SJSA1 (cell line): ENCODE measurements at regions not wholly inside any gene's neighbourhood (a gene's known extent, or its start where the extent isn't known, plus 50 kb on each side); places are given as distances from the start of the nearest gene placed in this dataset.

Source experiments
- DNase-seq, 2 experiments: peaks; one replicate each; pipeline ENCODE4 v3.0.0-alpha.2; 2015 to 2020; ENCODE audit warnings: low spot score in 2 of 2, low read depth in 1 of 2
- H3K27ac ChIP-seq: fragments of 250-450 bp; sonication (Bioruptor Pico); 2 replicates; pipeline ENCODE4 v1.5.1; 2020; ENCODE audit warnings: mild to moderate bottlenecking, moderate library complexity
- H3K27me3 ChIP-seq: fragments of 250-450 bp; sonication (Bioruptor Pico); replicated peaks from 2 replicates; pipeline ENCODE4 v1.5.1; 2020; ENCODE audit warnings: mild to moderate bottlenecking, moderate library complexity
- H3K36me3 ChIP-seq: fragments of 250-450 bp; sonication (Bioruptor Pico); 2 replicates; pipeline ENCODE4 v1.5.1; 2020; ENCODE audit warnings: mild to moderate bottlenecking
- H3K4me1 ChIP-seq: fragments of 250-450 bp; sonication (Bioruptor Pico); replicated peaks from 2 replicates; pipeline ENCODE4 v1.6.1; 2021; ENCODE audit warnings: mild to moderate bottlenecking
- H3K4me3 ChIP-seq: fragments of 250-450 bp; sonication (Bioruptor Pico); 2 replicates; pipeline ENCODE4 v1.5.1; 2020; ENCODE audit warnings: mild to moderate bottlenecking
- H3K9me3 ChIP-seq: fragments of 250-450 bp; sonication (Bioruptor Pico); replicated peaks from 2 replicates; pipeline ENCODE4 v1.5.1; 2020; ENCODE audit warnings: mild to moderate bottlenecking

GRCh38 chr2:150188800-150189199 is 298.7 kb downstream of the RND3 start:
- H3K9me3 ChIP-seq: no peaks in the 10 kb centered on the region
- DNase-seq: no peak

GRCh38 chr2:150188177-150188576 is 299.3 kb downstream of the RND3 start:
- H3K36me3 ChIP-seq: no peaks in the 10 kb centered on the region
- DNase-seq: peak in 1 of 2 experiments; percentile 27
- no peak overlapping the region for H3K4me3 ChIP-seq
- H3K27me3 ChIP-seq: no peaks in the 10 kb centered on the region
- no peaks in the 10 kb centered on the region for H3K9me3 ChIP-seq
- no peak overlapping the region for H3K27ac ChIP-seq
- H3K4me1 ChIP-seq: peaks cover 7% of the 10 kb centered on the region; the same call in 1 of the 2 replicates

More at GRCh38 chr2:150188800-150189199, 298.7 kb downstream of the RND3 start:
- Histone ChIP-seq H3K4me1 (peaks cover 7% of the 10 kb centered on the region; the same call in 1 of the 2 replicates), H3K27me3 (no peaks in the 10 kb centered on the region), H3K27ac (no peak overlapping the region), H3K4me3 (no peak overlapping the region), H3K36me3 (no peaks in the 10 kb centered on the region)

GRCh38 chr2:150182566-150183235 is 304.8 kb downstream of the RND3 start:
- Histone ChIP-seq H3K27ac (no peak overlapping the region), H3K27me3 (no peaks in the 10 kb centered on the region), H3K36me3 (no peaks in the 10 kb centered on the region), H3K4me1 (no peaks in the 10 kb centered on the region), H3K4me3 (no peak overlapping the region), H3K9me3 (no peaks in the 10 kb centered on the region)
- DNase-seq: no peak

GRCh38 chr2:150178591-150178990 is 308.9 kb downstream of the RND3 start:
- Histone ChIP-seq H3K27ac (no peak overlapping the region), H3K4me3 (no peak overlapping the region), H3K4me1 (no peaks in the 10 kb centered on the region), H3K27me3 (no peaks in the 10 kb centered on the region), H3K36me3 (no peaks in the 10 kb centered on the region), H3K9me3 (no peaks in the 10 kb centered on the region)
- DNase-seq: no peak

GRCh38 chr2:150174971-150175421 is 312.5 kb downstream of the RND3 start:
- Histone ChIP-seq H3K27me3 (no peaks in the 10 kb centered on the region), H3K27ac (no peak overlapping the region), H3K36me3 (no peaks in the 10 kb centered on the region), H3K4me3 (no peak overlapping the region), H3K9me3 (no peaks in the 10 kb centered on the region), H3K4me1 (no peaks in the 10 kb centered on the region)
- no peak for DNase-seq

GRCh38 chr2:150174056-150174805 is 313.2 kb downstream of the RND3 start:
- Histone ChIP-seq H3K4me1 (no peaks in the 10 kb centered on the region), H3K4me3 (no peak overlapping the region), H3K36me3 (no peaks in the 10 kb centered on the region), H3K27ac (no peak overlapping the region), H3K9me3 (no peaks in the 10 kb centered on the region), H3K27me3 (no peaks in the 10 kb centered on the region)
- DNase-seq: no peak

GRCh38 chr2:150171065-150171548 is 316.4 kb downstream of the RND3 start:
- H3K36me3 ChIP-seq: no peaks in the 10 kb centered on the region
- H3K27ac ChIP-seq: no peak overlapping the region
- H3K4me1 ChIP-seq: peaks cover 29% of the 10 kb centered on the region
- no peaks in the 10 kb centered on the region for H3K9me3 ChIP-seq
- no peak for DNase-seq
- no peaks in the 10 kb centered on the region for H3K27me3 ChIP-seq
- no peak overlapping the region for H3K4me3 ChIP-seq

- peaks cover 37% of the 10 kb centered on the region for H3K4me1 ChIP-seq
- H3K4me3 ChIP-seq: no peak overlapping the region
- H3K36me3 ChIP-seq: no peaks in the 10 kb centered on the region
- H3K9me3 ChIP-seq: no peaks in the 10 kb centered on the region
- no peak for DNase-seq
- no peak overlapping the region for H3K27ac ChIP-seq
- no peaks in the 10 kb centered on the region for H3K27me3 ChIP-seq
Measured at GRCh38 chr2:150169237-150169629, 318.2 kb downstream of the RND3 start.

- Histone ChIP-seq H3K27me3 (no peaks in the 10 kb centered on the region), H3K36me3 (no peaks in the 10 kb centered on the region), H3K27ac (0 out of 2 replicates have a peak overlapping the region, but pooled peaks have one; percentile 23), H3K9me3 (no peaks in the 10 kb centered on the region), H3K4me3 (no peak overlapping the region), H3K4me1 (peaks cover 37% of the 10 kb centered on the region)
- peak in 1 of 2 experiments; percentile 9 for DNase-seq
Measured at GRCh38 chr2:150168595-150169236, 318.8 kb downstream of the RND3 start.

GRCh38 chr2:150167711-150168110 is 319.8 kb downstream of the RND3 start:
- Histone ChIP-seq H3K9me3 (no peaks in the 10 kb centered on the region), H3K36me3 (no peaks in the 10 kb centered on the region), H3K4me3 (no peak overlapping the region), H3K4me1 (peaks cover 37% of the 10 kb centered on the region), H3K27ac (peak overlapping the region; percentile 23), H3K27me3 (no peaks in the 10 kb centered on the region)
- peak; percentile 44 to 67 for DNase-seq

- Histone ChIP-seq H3K4me1 (peaks cover 37% of the 10 kb centered on the region), H3K27ac (peak overlapping the region; percentile 54), H3K36me3 (no peaks in the 10 kb centered on the region), H3K9me3 (no peaks in the 10 kb centered on the region), H3K4me3 (no peak overlapping the region), H3K27me3 (no peaks in the 10 kb centered on the region)
- DNase-seq: peak; percentile 64 to 70
Measured at GRCh38 chr2:150166313-150167051, 321.0 kb downstream of the RND3 start.

GRCh38 chr2:150165988-150166312 is 321.5 kb downstream of the RND3 start:
- H3K4me1 ChIP-seq: peaks cover 37% of the 10 kb centered on the region
- no peaks in the 10 kb centered on the region for H3K36me3 ChIP-seq
- peak overlapping the region; percentile 54 for H3K27ac ChIP-seq
- no peaks in the 10 kb centered on the region for H3K9me3 ChIP-seq
- H3K4me3 ChIP-seq: no peak overlapping the region
- no peak for DNase-seq
- H3K27me3 ChIP-seq: no peaks in the 10 kb centered on the region

GRCh38 chr2:150165442-150165841 is 322.0 kb downstream of the RND3 start:
- H3K9me3 ChIP-seq: no peaks in the 10 kb centered on the region

More at GRCh38 chr2:150165442-150165841, 322.0 kb downstream of the RND3 start:
- Histone ChIP-seq H3K4me3 (no peak overlapping the region), H3K27ac (no peak overlapping the region; the same call in 1 of the 2 replicates), H3K27me3 (no peaks in the 10 kb centered on the region), H3K4me1 (peaks cover 37% of the 10 kb centered on the region), H3K36me3 (no peaks in the 10 kb centered on the region)
- DNase-seq: no peak
